ENCODE measurements at regions not wholly inside any gene's neighbourhood (a gene's known extent, or its start where the extent isn't known, plus 50 kb on each side); places are given as distances from the start of the nearest gene placed in this dataset.

- no peak overlapping the region for H3K27ac ChIP-seq
- ChIA-PET CTCF (interaction anchor here (0.6 to 1.6 kb wide), 2 partner anchors 11 to 1876 kb away, joined by 3 to 5 read pairs; no protein-coding TSS in a partner anchor), POLR2A (ENCODE audit: low non-redundant PET) (no interaction called here)
- TF ChIP-seq CTCF (conservative IDR thresholded peaks at IDR 0.05; ENCODE audit: low read depth) = no peak
- no peak for DNase-seq (ENCODE audit: low spot score)
Measured at GRCh38 chr7:31432176-31432575, 81.7 kb upstream of the ITPRID1 start.

GRCh38 chr7:31432836-31433340 is 81.0 kb upstream of the ITPRID1 start:
- no peak for TF ChIP-seq CTCF (conservative IDR thresholded peaks at IDR 0.05; ENCODE audit: low read depth)
- CTCF ChIA-PET = interaction anchor here (0.6 kb wide), 1 partner anchor 1877 kb away, joined by 3 read pairs; no protein-coding TSS in a partner anchor
- POLR2A ChIA-PET (ENCODE audit: low non-redundant PET) = no interaction called here
- peak; percentile 20 for DNase-seq (ENCODE audit: low spot score)
- H3K27ac ChIP-seq = no peak overlapping the region

GRCh38 chr7:31437250-31437865 is 76.5 kb upstream of the ITPRID1 start:
- ChIA-PET CTCF (interaction anchor here (0.6 kb wide), 1 partner anchor 40 kb away, joined by 3 read pairs; no protein-coding TSS in a partner anchor), POLR2A (ENCODE audit: low non-redundant PET) (no interaction called here)
- H3K27ac ChIP-seq = no peak overlapping the region
- TF ChIP-seq CTCF (conservative IDR thresholded peaks at IDR 0.05; ENCODE audit: low read depth) = no peak
- DNase-seq (ENCODE audit: low spot score) = no peak

GRCh38 chr7:31439165-31439564 is 74.7 kb upstream of the ITPRID1 start:
- CTCF ChIA-PET = no interaction called here
- POLR2A ChIA-PET (ENCODE audit: low non-redundant PET) = no interaction called here
- no peak for TF ChIP-seq CTCF (conservative IDR thresholded peaks at IDR 0.05; ENCODE audit: low read depth)
- no peak overlapping the region for H3K27ac ChIP-seq
- no peak for DNase-seq (ENCODE audit: low spot score)

- POLR2A ChIA-PET (ENCODE audit: low non-redundant PET) = no interaction called here
Measured at GRCh38 chr7:31440511-31440910, 73.4 kb upstream of the ITPRID1 start.

GRCh38 chr7:31442626-31443025 is 71.3 kb upstream of the ITPRID1 start:
- no peak for TF ChIP-seq CTCF (conservative IDR thresholded peaks at IDR 0.05; ENCODE audit: low read depth)
- POLR2A ChIA-PET (ENCODE audit: low non-redundant PET) = no interaction called here
- no peak overlapping the region for H3K27ac ChIP-seq
- no peak for DNase-seq (ENCODE audit: low spot score)
- CTCF ChIA-PET = interaction anchor here (0.5 to 1.7 kb wide), 10 partner anchors 11 to 528 kb away, joined by 3 to 14 read pairs (median 4); no protein-coding TSS in a partner anchor

More at GRCh38 chr7:31440511-31440910, 73.4 kb upstream of the ITPRID1 start:
- CTCF ChIA-PET = no interaction called here
- DNase-seq (ENCODE audit: low spot score) = no peak
- H3K27ac ChIP-seq = no peak overlapping the region
- TF ChIP-seq CTCF (conservative IDR thresholded peaks at IDR 0.05; ENCODE audit: low read depth) = no peak

Measured in RWPE1 (cell line).